HG03571 (cell line): ENCODE measurements at regions not wholly inside any gene's neighbourhood (a gene's known extent, or its start where the extent isn't known, plus 50 kb on each side); places are given as distances from the start of the nearest gene placed in this dataset.
A peak's percentile ranks its signal among the peaks of the same experiment; 100 is the strongest.
"Not testable (repeated sequence)": the region's sequence is repeated elsewhere in the genome, so short reads cannot be mapped to it uniquely, and the experiment has no call there.

Source experiments
- ATAC-seq: cut with Tn5 transposase; IDR thresholded peaks from one replicate; pipeline ENCODE4 v1.9.1; 2021; ENCODE audit not compliant: unreplicated experiment

GRCh38 chr3:40924559-40925141 is 274.7 kb upstream of the CTNNB1 start:
- ATAC-seq = no peak

GRCh38 chr3:40925231-40925630 is 274.1 kb upstream of the CTNNB1 start:
- ATAC-seq = no peak

- ATAC-seq = no peak
Observed at GRCh38 chr3:40930131-40930538, 269.2 kb upstream of the CTNNB1 start.

- no peak for ATAC-seq
Observed at GRCh38 chr3:40930756-40931155, 268.5 kb upstream of the CTNNB1 start.

GRCh38 chr3:40938591-40938990 is 260.7 kb upstream of the CTNNB1 start:
- ATAC-seq = no peak

GRCh38 chr3:40939030-40939740 is 260.1 kb upstream of the CTNNB1 start:
- ATAC-seq = no peak

GRCh38 chr3:40939741-40940130 is 259.6 kb upstream of the CTNNB1 start:
- ATAC-seq = no peak

- no peak for ATAC-seq
Observed at GRCh38 chr3:40940651-40941050, 258.7 kb upstream of the CTNNB1 start.

- not testable (repeated sequence) for ATAC-seq
Observed at GRCh38 chr3:40947022-40947421, 252.3 kb upstream of the CTNNB1 start.

- not testable (repeated sequence) for ATAC-seq
Observed at GRCh38 chr3:40949347-40949746, 250.0 kb upstream of the CTNNB1 start.

- ATAC-seq = no peak
Observed at GRCh38 chr3:40951636-40952035, 247.7 kb upstream of the CTNNB1 start.

GRCh38 chr3:40961104-40961857 is 238.0 kb upstream of the CTNNB1 start:
- ATAC-seq = no peak

GRCh38 chr3:40962721-40963120 is 236.6 kb upstream of the CTNNB1 start:
- ATAC-seq = no peak

GRCh38 chr3:40968666-40969065 is 230.6 kb upstream of the CTNNB1 start:
- ATAC-seq = no peak

GRCh38 chr3:40969341-40969740 is 230.0 kb upstream of the CTNNB1 start:
- ATAC-seq = no peak

GRCh38 chr3:40969756-40970466 is 229.4 kb upstream of the CTNNB1 start:
- no peak for ATAC-seq

GRCh38 chr3:40971191-40972168 is 227.8 kb upstream of the CTNNB1 start:
- ATAC-seq = peak; percentile 98

GRCh38 chr3:40972350-40972749 is 227.0 kb upstream of the CTNNB1 start:
- no peak for ATAC-seq

GRCh38 chr3:40973141-40973540 is 226.2 kb upstream of the CTNNB1 start:
- ATAC-seq = no peak

- ATAC-seq = no peak
Observed at GRCh38 chr3:40975711-40976121, 223.6 kb upstream of the CTNNB1 start.
